ENCODE measurements at regions not wholly inside any gene's neighbourhood (a gene's known extent, or its start where the extent isn't known, plus 50 kb on each side); places are given as distances from the start of the nearest gene placed in this dataset.
"Not testable (repeated sequence)": the region's sequence is repeated elsewhere in the genome, so short reads cannot be mapped to it uniquely, and the experiment has no call there.

GRCh38 chr5:89524785-89525184 lies 641.8 kb upstream of the MEF2C start:
- no peak for DNase-seq (ENCODE audit: low spot score)
- Histone ChIP-seq H2AFZ (ENCODE audit: low read length) (no peak overlapping the region), H3K79me2 (ENCODE audit: insufficient read depth, low read depth, low read length) (no peaks in the 10 kb centered on the region), H3K4me1 (ENCODE audit: insufficient read depth, low read length, poor library complexity, severe bottlenecking) (no peaks in the 10 kb centered on the region), H3K9me3 (ENCODE audit: low read length) (no peaks in the 10 kb centered on the region), H3K9me2 (ENCODE audit: insufficient read depth, low read length) (no peaks in the 10 kb centered on the region), H3K4me3 (ENCODE audit: low read depth, low read length, poor library complexity, severe bottlenecking) (no peak overlapping the region), H3K36me3 (ENCODE audit: insufficient read depth, low read length) (no peaks in the 10 kb centered on the region), H3K4me2 (ENCODE audit: low read length) (no peak overlapping the region), H3K27ac (ENCODE audit: low read depth, low read length, poor library complexity, severe bottlenecking) (no peak overlapping the region), H4K20me1 (ENCODE audit: insufficient read depth, low read length) (no peaks in the 10 kb centered on the region)
- ChIA-PET CTCF (ENCODE audit: unreplicated experiment) (no interaction called here), POLR2A (no interaction called here)
- BruUV-seq (replicated peaks): no TSS peak
- intact Hi-C loops (cut with micrococcal nuclease; ENCODE audit: unreplicated experiment): no loop called here
- TF ChIP-seq EZH2phosphoT487 (IDR thresholded peaks at IDR 0.05; ENCODE audit: borderline replicate concordance, low read depth, low read length) (no peak), CTCF (conservative IDR thresholded peaks at IDR 0.05; ENCODE audit: low read length) (no peak)

- CTCF ChIA-PET (ENCODE audit: unreplicated experiment); H3K79me2 ChIP-seq (ENCODE audit: insufficient read depth, low read depth, low read length); H3K4me2 ChIP-seq (ENCODE audit: low read length); H3K9me3 ChIP-seq (ENCODE audit: low read length); H3K27ac ChIP-seq (ENCODE audit: low read depth, low read length, poor library complexity, severe bottlenecking); H4K20me1 ChIP-seq (ENCODE audit: insufficient read depth, low read length); BruUV-seq (replicated peaks); H3K36me3 ChIP-seq (ENCODE audit: insufficient read depth, low read length); H3K9me2 ChIP-seq (ENCODE audit: insufficient read depth, low read length); H2AFZ ChIP-seq (ENCODE audit: low read length); H3K4me3 ChIP-seq (ENCODE audit: low read depth, low read length, poor library complexity, severe bottlenecking); H3K4me1 ChIP-seq (ENCODE audit: insufficient read depth, low read length, poor library complexity, severe bottlenecking); DNase-seq (ENCODE audit: low spot score); intact Hi-C loops (cut with micrococcal nuclease; ENCODE audit: unreplicated experiment): not testable (repeated sequence)
- POLR2A ChIA-PET: interaction anchor here (0.6 kb wide), 1 partner anchor 18 kb away, joined by 3 read pairs; no protein-coding TSS in a partner anchor
These were observed 640.9 kb upstream of the MEF2C start for GRCh38 chr5:89523867-89524266.

GRCh38 chr5:89520771-89521170 lies 637.8 kb upstream of the MEF2C start:
- Histone ChIP-seq H3K4me2 (ENCODE audit: low read length) (no peak overlapping the region), H4K20me1 (ENCODE audit: insufficient read depth, low read length) (no peaks in the 10 kb centered on the region), H3K27ac (ENCODE audit: low read depth, low read length, poor library complexity, severe bottlenecking) (no peak overlapping the region), H3K9me2 (ENCODE audit: insufficient read depth, low read length) (no peaks in the 10 kb centered on the region), H3K79me2 (ENCODE audit: insufficient read depth, low read depth, low read length) (no peaks in the 10 kb centered on the region), H2AFZ (ENCODE audit: low read length) (no peak overlapping the region), H3K4me3 (ENCODE audit: low read depth, low read length, poor library complexity, severe bottlenecking) (no peak overlapping the region), H3K4me1 (ENCODE audit: insufficient read depth, low read length, poor library complexity, severe bottlenecking) (no peaks in the 10 kb centered on the region), H3K36me3 (ENCODE audit: insufficient read depth, low read length) (no peaks in the 10 kb centered on the region), H3K9me3 (ENCODE audit: low read length) (no peaks in the 10 kb centered on the region)
- intact Hi-C loops (cut with micrococcal nuclease; ENCODE audit: unreplicated experiment): no loop called here
- TF ChIP-seq EZH2phosphoT487 (IDR thresholded peaks at IDR 0.05; ENCODE audit: borderline replicate concordance, low read depth, low read length) (no peak), CTCF (conservative IDR thresholded peaks at IDR 0.05; ENCODE audit: low read length) (no peak)
- DNase-seq (ENCODE audit: low spot score): no peak
- BruUV-seq (replicated peaks): no TSS peak
- CTCF ChIA-PET (ENCODE audit: unreplicated experiment): no interaction called here
- POLR2A ChIA-PET: no interaction called here

Measured in OCI-LY7 (cell line).